ENCODE measurements at regions not wholly inside any gene's neighbourhood (a gene's known extent, or its start where the extent isn't known, plus 50 kb on each side); places are given as distances from the start of the nearest gene placed in this dataset.

DNA sequence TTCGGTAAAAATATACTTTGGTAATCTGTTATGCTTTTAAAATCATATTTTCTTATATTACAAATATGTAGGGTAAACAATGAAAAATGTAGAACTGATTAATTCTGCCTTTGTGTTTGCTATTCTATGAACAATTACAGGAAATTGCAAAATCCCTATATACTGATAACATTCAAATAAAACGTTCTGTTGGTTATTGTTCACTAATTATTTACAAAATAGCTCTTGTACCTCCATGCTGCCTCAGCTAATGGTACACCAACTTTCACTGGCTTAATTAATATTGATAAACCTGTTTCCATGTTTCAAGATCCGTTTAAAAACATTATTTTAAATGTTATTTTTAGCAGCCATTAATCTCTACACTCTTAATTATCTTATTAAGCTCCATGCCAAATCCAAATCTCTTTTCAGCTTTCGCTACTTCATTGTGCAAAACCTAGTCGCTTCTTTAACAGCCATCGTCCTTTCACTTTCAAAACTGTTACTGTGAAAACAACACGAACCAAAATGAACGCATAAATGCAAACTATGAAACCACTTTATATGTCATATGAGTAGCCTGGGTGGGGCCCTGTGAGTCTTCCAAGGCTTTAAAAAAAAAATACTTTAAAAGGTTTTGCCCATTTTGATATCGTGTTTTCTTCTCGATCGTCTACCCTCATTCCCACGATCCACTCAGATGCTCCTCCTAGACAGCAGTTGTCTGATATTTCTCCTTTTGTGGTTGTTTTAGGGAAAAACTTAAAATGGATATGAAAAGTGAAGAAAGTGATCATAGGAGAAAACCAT lies 807.1 kb downstream of the USP25 start:
- no peak overlapping the region for H3K27ac ChIP-seq (ENCODE audit: low read depth, low read length)
- no peaks in the 10 kb centered on the region for H3K27me3 ChIP-seq (ENCODE audit: control insufficient read depth, insufficient read depth, low read length)
- H3K9ac ChIP-seq (ENCODE audit: low read depth, low read length) = no peak overlapping the region
- no peaks in the 10 kb centered on the region for H3K9me3 ChIP-seq (ENCODE audit: control insufficient read depth, insufficient read depth, low read length)
- no peak overlapping the region for H3K4me3 ChIP-seq (ENCODE audit: low read depth, low read length)
- H3K36me3 ChIP-seq (ENCODE audit: control insufficient read depth, insufficient read depth, low read length) = no peaks in the 10 kb centered on the region
- H3K4me1 ChIP-seq (ENCODE audit: control insufficient read depth, insufficient read depth, low read length) = peaks cover 4% of the 10 kb centered on the region; the same call in 1 of the 2 replicates

DNA sequence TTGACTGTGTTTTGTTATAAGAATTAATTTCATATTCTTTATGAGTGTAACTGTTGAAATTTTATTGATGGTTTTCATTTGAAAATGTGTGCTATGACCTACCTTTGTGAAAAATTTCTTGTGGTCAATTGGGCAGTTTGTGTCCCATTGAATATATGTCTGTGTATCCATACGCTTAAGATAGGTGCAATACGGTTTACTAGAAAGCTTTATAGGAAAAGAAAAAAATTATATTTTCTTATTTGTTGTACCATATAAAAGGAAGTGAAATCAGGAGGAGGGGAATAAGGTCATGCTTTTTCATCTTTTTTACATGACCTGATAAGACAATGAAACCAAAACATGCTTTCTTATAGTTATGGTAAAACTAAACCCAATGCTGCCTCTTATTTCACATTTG lies 807.7 kb downstream of the USP25 start:
- Histone ChIP-seq H3K4me3 (ENCODE audit: low read depth, low read length) (no peak overlapping the region), H3K27me3 (ENCODE audit: control insufficient read depth, insufficient read depth, low read length) (no peaks in the 10 kb centered on the region), H3K27ac (ENCODE audit: low read depth, low read length) (no peak overlapping the region), H3K4me1 (ENCODE audit: control insufficient read depth, insufficient read depth, low read length) (peaks cover 4% of the 10 kb centered on the region; the same call in 1 of the 2 replicates), H3K36me3 (ENCODE audit: control insufficient read depth, insufficient read depth, low read length) (no peaks in the 10 kb centered on the region), H3K9ac (ENCODE audit: low read depth, low read length) (no peak overlapping the region), H3K9me3 (ENCODE audit: control insufficient read depth, insufficient read depth, low read length) (no peaks in the 10 kb centered on the region)

DNA sequence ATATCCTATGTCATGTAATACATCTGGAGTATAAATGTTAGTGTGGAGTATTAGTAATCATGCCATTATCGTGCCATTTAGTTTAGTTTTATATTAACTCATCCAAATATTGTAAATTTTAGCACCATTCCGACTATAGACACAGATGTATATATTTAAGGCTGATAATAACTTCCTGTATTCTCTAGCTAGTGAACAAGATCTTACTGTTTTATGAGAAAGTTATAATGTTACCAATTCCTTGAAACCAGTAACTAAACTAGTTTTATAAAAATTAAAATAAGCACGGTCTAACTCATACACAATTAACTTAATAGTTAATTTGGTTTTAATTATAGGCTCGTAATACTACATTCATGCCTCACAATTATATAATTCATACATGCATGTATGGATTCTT lies 808.6 kb downstream of the USP25 start:
- Histone ChIP-seq H3K27me3 (ENCODE audit: control insufficient read depth, insufficient read depth, low read length) (no peaks in the 10 kb centered on the region), H3K9ac (ENCODE audit: low read depth, low read length) (no peak overlapping the region), H3K9me3 (ENCODE audit: control insufficient read depth, insufficient read depth, low read length) (no peaks in the 10 kb centered on the region), H3K27ac (ENCODE audit: low read depth, low read length) (no peak overlapping the region), H3K4me3 (ENCODE audit: low read depth, low read length) (no peak overlapping the region), H3K36me3 (ENCODE audit: control insufficient read depth, insufficient read depth, low read length) (no peaks in the 10 kb centered on the region), H3K4me1 (ENCODE audit: control insufficient read depth, insufficient read depth, low read length) (peaks cover 4% of the 10 kb centered on the region; the same call in 1 of the 2 replicates)

DNA sequence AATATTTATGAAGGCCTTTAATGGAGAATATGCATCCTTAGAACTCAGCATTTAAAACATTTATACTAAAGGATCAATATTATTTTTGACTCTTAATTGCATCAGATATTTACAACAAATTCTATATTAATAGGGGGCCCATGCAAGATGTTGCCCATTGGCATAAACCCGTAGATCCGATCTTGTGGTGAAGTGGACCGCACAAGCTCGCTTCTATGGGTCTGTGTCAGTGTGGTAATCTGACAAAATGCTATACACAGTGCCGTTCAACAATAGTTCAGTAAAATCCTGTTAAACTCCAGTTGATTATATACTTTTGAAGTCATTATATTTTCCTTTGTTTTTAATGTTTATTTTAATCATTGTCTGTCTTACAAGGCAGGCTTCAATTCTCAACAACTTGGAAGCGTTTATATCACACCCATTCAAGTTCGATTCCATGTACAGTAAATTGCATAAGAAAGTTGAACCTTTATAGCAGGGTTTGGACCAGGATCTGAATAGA lies 809.2 kb downstream of the USP25 start:
- H3K9me3 ChIP-seq (ENCODE audit: control insufficient read depth, insufficient read depth, low read length) = no peaks in the 10 kb centered on the region
- H3K27me3 ChIP-seq (ENCODE audit: control insufficient read depth, insufficient read depth, low read length) = no peaks in the 10 kb centered on the region
- peaks cover 4% of the 10 kb centered on the region; the same call in 1 of the 2 replicates for H3K4me1 ChIP-seq (ENCODE audit: control insufficient read depth, insufficient read depth, low read length)
- H3K9ac ChIP-seq (ENCODE audit: low read depth, low read length) = no peak overlapping the region
- H3K4me3 ChIP-seq (ENCODE audit: low read depth, low read length) = no peak overlapping the region
- no peaks in the 10 kb centered on the region for H3K36me3 ChIP-seq (ENCODE audit: control insufficient read depth, insufficient read depth, low read length)
- H3K27ac ChIP-seq (ENCODE audit: low read depth, low read length) = no peak overlapping the region

DNA sequence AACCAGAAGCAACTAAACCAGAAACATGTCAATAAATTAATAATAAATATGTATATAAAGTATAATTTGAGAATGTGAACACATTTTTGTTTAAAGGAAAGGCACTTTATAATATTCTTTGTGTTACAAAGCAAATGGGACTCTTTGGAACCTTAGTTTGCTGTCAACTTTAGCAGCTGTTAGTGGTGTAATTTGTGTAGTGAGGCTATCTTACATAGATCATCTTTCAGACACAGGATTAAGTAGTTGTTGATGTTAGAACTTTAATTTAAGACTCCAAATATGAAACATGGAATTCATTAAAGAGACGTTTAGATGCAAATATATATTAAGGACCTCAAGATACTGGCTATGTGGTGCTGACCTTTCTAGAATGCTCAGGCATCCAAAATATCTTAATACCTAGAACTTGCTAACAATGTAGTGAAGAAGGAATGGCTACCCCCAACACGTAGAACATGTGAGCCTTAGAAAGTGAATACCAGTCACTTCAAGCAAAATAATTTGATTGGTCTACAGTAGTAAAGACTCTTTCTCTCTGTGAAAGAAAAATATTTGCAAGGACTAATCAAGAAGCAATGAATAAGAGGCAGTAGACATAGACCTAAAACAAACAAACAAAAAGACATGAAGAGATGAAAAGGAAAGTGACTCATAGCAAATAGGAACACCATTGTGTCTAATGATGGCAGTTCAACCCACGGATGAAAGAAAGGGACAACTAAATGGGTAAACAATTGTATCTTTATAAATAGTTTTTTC lies 811.4 kb downstream of the USP25 start:
- H3K4me1 ChIP-seq (ENCODE audit: control insufficient read depth, insufficient read depth, low read length) = no peaks in the 10 kb centered on the region
- H3K9ac ChIP-seq (ENCODE audit: low read depth, low read length) = no peak overlapping the region
- no peaks in the 10 kb centered on the region for H3K27me3 ChIP-seq (ENCODE audit: control insufficient read depth, insufficient read depth, low read length)
- H3K36me3 ChIP-seq (ENCODE audit: control insufficient read depth, insufficient read depth, low read length) = no peaks in the 10 kb centered on the region
- H3K4me3 ChIP-seq (ENCODE audit: low read depth, low read length) = no peak overlapping the region
- H3K9me3 ChIP-seq (ENCODE audit: control insufficient read depth, insufficient read depth, low read length) = no peaks in the 10 kb centered on the region
- no peak overlapping the region for H3K27ac ChIP-seq (ENCODE audit: low read depth, low read length)

DNA sequence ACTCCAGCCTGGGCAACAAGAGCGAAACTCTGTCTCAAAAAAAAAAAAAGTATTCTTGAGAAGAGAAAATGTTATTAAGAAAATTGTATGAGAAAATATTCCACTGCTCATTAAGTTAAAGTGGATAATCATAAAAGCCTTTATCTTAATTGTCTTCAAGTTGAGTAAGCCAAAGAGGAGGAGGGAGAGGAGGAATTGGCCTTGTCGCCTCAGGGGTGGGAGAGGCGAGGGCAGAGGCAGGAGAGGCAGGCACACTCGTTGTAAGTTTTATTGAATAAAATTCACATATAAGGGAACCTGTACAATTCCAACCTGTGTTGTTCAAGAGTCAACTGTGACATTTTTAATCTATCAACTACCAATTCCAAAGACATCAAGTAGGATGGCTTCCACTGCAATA lies 820.3 kb downstream of the USP25 start:
- Histone ChIP-seq H3K4me3 (ENCODE audit: low read depth, low read length) (no peak overlapping the region), H3K9me3 (ENCODE audit: control insufficient read depth, insufficient read depth, low read length) (no peaks in the 10 kb centered on the region), H3K9ac (ENCODE audit: low read depth, low read length) (no peak overlapping the region), H3K27me3 (ENCODE audit: control insufficient read depth, insufficient read depth, low read length) (no peaks in the 10 kb centered on the region), H3K36me3 (ENCODE audit: control insufficient read depth, insufficient read depth, low read length) (no peaks in the 10 kb centered on the region), H3K27ac (ENCODE audit: low read depth, low read length) (no peak overlapping the region), H3K4me1 (ENCODE audit: control insufficient read depth, insufficient read depth, low read length) (no peaks in the 10 kb centered on the region; the same call in 1 of the 2 replicates)

DNA sequence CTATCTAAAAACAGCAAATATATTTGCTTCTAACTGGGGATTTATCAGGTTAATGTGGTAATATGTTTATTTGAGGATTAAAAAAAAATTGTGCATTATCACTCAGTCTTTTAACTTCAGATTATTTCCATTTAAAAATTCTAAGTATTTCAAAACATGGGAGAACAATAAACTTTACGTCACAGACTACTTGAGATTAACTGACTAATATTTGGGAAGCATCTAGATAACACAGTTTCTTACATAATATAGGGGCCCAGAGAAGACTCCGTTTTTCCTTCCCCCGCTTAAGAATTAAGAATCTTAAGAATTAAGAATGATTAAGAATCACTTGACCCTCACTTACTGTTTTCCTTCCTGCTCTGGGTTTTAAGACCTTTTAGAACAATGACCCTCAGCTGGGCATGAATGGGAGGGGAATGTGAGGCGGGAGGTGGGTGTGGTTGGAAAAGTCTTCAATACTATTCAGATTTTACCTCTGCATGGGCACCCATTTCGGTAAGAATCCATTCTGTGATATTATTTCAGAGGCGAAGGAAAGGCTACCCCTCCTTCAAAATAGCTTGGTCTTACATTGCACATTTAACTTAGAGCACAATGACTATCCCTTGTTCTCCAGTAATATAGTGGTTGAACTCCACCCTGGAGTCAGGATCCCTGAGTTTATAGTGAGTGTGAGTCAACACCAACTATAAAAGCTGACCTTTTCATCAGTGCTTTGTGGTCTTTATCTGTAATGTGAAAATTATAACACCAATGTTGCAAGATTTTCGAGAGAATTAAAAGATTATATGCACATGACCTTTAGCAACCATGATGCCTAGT lies 821.3 kb downstream of the USP25 start:
- no peak overlapping the region for H3K27ac ChIP-seq (ENCODE audit: low read depth, low read length)
- H3K9me3 ChIP-seq (ENCODE audit: control insufficient read depth, insufficient read depth, low read length) = no peaks in the 10 kb centered on the region
- no peak overlapping the region for H3K9ac ChIP-seq (ENCODE audit: low read depth, low read length)
- H3K27me3 ChIP-seq (ENCODE audit: control insufficient read depth, insufficient read depth, low read length) = no peaks in the 10 kb centered on the region
- H3K36me3 ChIP-seq (ENCODE audit: control insufficient read depth, insufficient read depth, low read length) = no peaks in the 10 kb centered on the region
- H3K4me1 ChIP-seq (ENCODE audit: control insufficient read depth, insufficient read depth, low read length) = no peaks in the 10 kb centered on the region; the same call in 1 of the 2 replicates
- no peak overlapping the region for H3K4me3 ChIP-seq (ENCODE audit: low read depth, low read length)

DNA sequence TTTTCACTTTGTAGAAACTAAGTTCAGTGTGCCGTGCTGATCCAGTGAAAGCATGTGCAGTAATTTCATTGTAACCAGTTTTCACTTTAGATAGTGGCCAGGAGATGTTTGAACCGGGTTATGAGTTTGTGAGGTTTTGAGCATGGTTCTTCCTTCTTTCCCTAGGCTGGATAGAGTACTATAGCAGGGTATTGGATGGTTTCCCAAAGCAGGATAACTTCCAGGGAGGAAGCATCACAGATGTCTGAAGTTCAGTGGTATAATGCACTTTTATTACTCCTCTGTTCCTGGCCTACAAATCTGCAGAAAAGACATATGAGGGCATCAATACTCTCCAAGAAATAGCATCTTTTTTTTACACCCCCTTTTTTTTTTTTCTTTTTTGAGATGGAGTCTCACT lies 823.1 kb downstream of the USP25 start:
- Histone ChIP-seq H3K36me3 (ENCODE audit: control insufficient read depth, insufficient read depth, low read length) (no peaks in the 10 kb centered on the region), H3K9me3 (ENCODE audit: control insufficient read depth, insufficient read depth, low read length) (no peaks in the 10 kb centered on the region), H3K27me3 (ENCODE audit: control insufficient read depth, insufficient read depth, low read length) (no peaks in the 10 kb centered on the region), H3K4me1 (ENCODE audit: control insufficient read depth, insufficient read depth, low read length) (no peaks in the 10 kb centered on the region; the same call in 1 of the 2 replicates), H3K27ac (ENCODE audit: low read depth, low read length) (no peak overlapping the region), H3K9ac (ENCODE audit: low read depth, low read length) (no peak overlapping the region), H3K4me3 (ENCODE audit: low read depth, low read length) (no peak overlapping the region)

DNA sequence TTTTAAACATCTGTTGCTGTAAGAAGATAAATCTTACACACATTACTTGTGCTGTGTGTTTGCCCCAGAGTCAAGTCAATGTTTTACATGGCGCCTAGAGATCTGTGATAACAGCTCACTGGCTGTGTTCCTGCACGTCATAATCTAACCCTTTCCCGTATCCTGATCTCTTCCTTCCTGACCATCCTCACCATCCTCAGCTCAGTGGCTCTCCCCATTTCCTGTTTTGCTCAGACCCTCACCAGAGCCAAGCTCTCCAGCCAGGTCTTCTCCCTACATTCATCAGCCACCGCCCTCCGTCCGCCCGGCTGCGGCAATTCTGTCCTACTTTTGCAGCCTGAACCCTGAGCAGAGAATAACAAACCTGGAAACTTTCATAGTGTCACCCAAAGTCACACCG lies 824.7 kb downstream of the USP25 start:
- no peaks in the 10 kb centered on the region for H3K27me3 ChIP-seq (ENCODE audit: control insufficient read depth, insufficient read depth, low read length)
- no peak overlapping the region for H3K27ac ChIP-seq (ENCODE audit: low read depth, low read length)
- H3K9me3 ChIP-seq (ENCODE audit: control insufficient read depth, insufficient read depth, low read length) = no peaks in the 10 kb centered on the region
- no peak overlapping the region for H3K9ac ChIP-seq (ENCODE audit: low read depth, low read length)
- H3K4me1 ChIP-seq (ENCODE audit: control insufficient read depth, insufficient read depth, low read length) = no peaks in the 10 kb centered on the region; the same call in 1 of the 2 replicates
- no peaks in the 10 kb centered on the region for H3K36me3 ChIP-seq (ENCODE audit: control insufficient read depth, insufficient read depth, low read length)
- H3K4me3 ChIP-seq (ENCODE audit: low read depth, low read length) = no peak overlapping the region

DNA sequence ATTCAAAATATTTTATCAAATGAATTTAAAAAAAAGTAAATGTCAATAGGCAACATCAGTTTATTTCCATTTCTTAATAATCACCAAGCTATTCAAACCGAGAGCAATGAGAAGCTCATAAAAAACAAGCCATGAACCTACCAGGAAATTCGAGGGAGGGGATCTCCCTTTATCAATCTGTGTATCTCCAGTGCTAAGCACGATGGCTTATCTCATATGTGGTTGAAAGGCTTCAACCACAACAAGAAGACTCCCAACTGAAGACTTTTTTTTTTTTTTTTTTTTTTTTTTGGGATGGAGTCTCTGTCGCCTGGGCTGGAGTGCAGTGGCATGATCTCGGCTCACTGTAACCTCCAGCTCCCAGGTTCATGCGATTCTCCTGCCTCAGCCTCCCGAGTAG lies 833.3 kb downstream of the USP25 start:
- H3K4me3 ChIP-seq (ENCODE audit: low read depth, low read length) = no peak overlapping the region
- H3K4me1 ChIP-seq (ENCODE audit: control insufficient read depth, insufficient read depth, low read length) = peaks cover 13% of the 10 kb centered on the region
- H3K27ac ChIP-seq (ENCODE audit: low read depth, low read length) = no peak overlapping the region
- H3K9ac ChIP-seq (ENCODE audit: low read depth, low read length) = no peak overlapping the region
- no peaks in the 10 kb centered on the region for H3K36me3 ChIP-seq (ENCODE audit: control insufficient read depth, insufficient read depth, low read length)
- H3K27me3 ChIP-seq (ENCODE audit: control insufficient read depth, insufficient read depth, low read length) = no peaks in the 10 kb centered on the region
- no peaks in the 10 kb centered on the region for H3K9me3 ChIP-seq (ENCODE audit: control insufficient read depth, insufficient read depth, low read length)
